ENCODE measurements at regions not wholly inside any gene's neighbourhood (a gene's known extent, or its start where the extent isn't known, plus 50 kb on each side); places are given as distances from the start of the nearest gene placed in this dataset.
"Not testable (repeated sequence)": the region's sequence is repeated elsewhere in the genome, so short reads cannot be mapped to it uniquely, and the experiment has no call there.

- TF ChIP-seq CTCF (IDR thresholded peaks at IDR 0.05): peak; percentile 68
- TF ChIP-seq ZFX (IDR thresholded peaks at IDR 0.05; ENCODE audit: borderline replicate concordance): no peak
- no peak overlapping the region for H3K27ac ChIP-seq
These were observed 121.3 kb upstream of the ZNF717 start for GRCh38 chr3:75906555-75907112.

GRCh38 chr3:75913800-75914350, 128.5 kb upstream of the ZNF717 start:
- no peak for TF ChIP-seq ZFX (IDR thresholded peaks at IDR 0.05; ENCODE audit: borderline replicate concordance)
- no peak for TF ChIP-seq CTCF (IDR thresholded peaks at IDR 0.05)
- H3K27ac ChIP-seq: no peak overlapping the region

- H3K27ac ChIP-seq: not testable (repeated sequence)
These were observed 129.4 kb upstream of the ZNF717 start for GRCh38 chr3:75914741-75915140.

- no peak overlapping the region for H3K27ac ChIP-seq
- TF ChIP-seq ZFX (IDR thresholded peaks at IDR 0.05; ENCODE audit: borderline replicate concordance) (no peak), CTCF (IDR thresholded peaks at IDR 0.05) (no peak)
These were observed 153.6 kb upstream of the ZNF717 start for GRCh38 chr3:75938921-75939320.

GRCh38 chr3:75951941-75952340, 166.6 kb upstream of the ZNF717 start:
- H3K27ac ChIP-seq: no peak overlapping the region
- no peak for TF ChIP-seq ZFX (IDR thresholded peaks at IDR 0.05; ENCODE audit: borderline replicate concordance)
- TF ChIP-seq CTCF (IDR thresholded peaks at IDR 0.05): no peak

GRCh38 chr3:75960031-75960430, 174.7 kb upstream of the ZNF717 start:
- H3K27ac ChIP-seq: not testable (repeated sequence)

GRCh38 chr3:75962054-75962453, 176.7 kb upstream of the ZNF717 start:
- not testable (repeated sequence) for H3K27ac ChIP-seq

GRCh38 chr3:75967071-75967470, 181.7 kb upstream of the ZNF717 start:
- no peak for TF ChIP-seq CTCF (IDR thresholded peaks at IDR 0.05)
- TF ChIP-seq ZFX (IDR thresholded peaks at IDR 0.05; ENCODE audit: borderline replicate concordance): no peak
- no peak overlapping the region for H3K27ac ChIP-seq

- no peak overlapping the region for H3K27ac ChIP-seq
- TF ChIP-seq ZFX (IDR thresholded peaks at IDR 0.05; ENCODE audit: borderline replicate concordance): no peak
- TF ChIP-seq CTCF (IDR thresholded peaks at IDR 0.05): no peak
These were observed 193.3 kb upstream of the ZNF717 start for GRCh38 chr3:75978686-75979085.
